ENCODE measurements at regions not wholly inside any gene's neighbourhood (a gene's known extent, or its start where the extent isn't known, plus 50 kb on each side); places are given as distances from the start of the nearest gene placed in this dataset.

DNA sequence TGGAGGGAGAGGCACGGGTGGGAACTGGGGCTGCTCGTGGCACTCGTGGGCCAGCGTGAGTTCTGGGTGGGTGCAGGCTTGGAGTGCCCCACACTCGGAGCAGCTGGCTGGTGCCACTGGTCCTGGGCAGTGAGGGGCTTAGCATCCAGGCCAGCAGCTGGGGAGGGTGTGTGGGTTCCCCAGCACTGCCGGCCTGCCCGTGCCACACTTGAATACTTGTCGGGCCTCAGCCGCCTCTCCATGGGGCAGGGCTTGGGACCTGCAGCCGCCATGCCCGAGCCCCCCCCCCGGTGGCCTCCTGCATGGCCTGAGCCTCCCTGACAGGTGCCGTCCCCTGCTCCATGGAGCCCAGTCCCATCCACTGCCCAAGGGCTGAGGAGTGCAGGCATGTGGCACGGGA, 207.2 kb downstream of the CD109 start:
- no peak for DNase-seq

DNA sequence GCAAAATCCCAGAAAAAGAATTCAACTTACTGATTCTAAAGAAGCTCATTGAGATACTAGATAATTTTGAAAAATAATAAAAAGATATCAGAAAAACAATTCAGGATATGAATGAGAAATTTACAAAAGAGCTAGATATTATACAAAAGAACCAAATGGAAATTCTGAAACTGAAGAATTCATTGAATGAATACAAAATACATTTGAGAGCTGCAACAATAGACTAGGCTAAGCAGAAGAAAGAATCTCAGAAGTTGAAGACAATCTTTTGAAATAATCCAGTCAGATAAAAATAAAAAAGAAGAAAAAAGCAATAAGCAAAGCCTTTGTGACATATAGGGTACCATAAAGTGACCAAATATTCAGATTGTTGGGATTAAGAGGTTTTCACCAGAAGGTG, 206.0 kb downstream of the CD109 start:
- no peak for DNase-seq

DNA sequence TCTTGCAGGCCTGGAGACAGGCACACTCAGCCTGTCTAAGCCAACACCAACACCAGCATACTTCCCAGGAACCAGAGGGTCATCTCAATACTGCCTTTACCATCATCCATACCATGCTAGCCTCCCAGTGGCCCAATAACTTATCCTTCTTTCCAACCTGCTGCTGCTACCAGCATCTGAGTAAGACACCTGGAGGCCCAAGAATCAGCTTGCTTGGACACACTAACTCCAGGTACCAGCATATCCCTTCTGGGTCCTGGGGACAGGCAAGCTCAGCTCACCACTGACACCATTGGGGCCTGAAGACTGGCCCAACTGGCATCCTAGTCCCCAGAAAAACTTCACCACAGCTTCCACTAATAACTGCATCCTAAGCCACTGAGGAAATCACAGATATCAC, 205.3 kb downstream of the CD109 start:
- DNase-seq: no peak

DNA sequence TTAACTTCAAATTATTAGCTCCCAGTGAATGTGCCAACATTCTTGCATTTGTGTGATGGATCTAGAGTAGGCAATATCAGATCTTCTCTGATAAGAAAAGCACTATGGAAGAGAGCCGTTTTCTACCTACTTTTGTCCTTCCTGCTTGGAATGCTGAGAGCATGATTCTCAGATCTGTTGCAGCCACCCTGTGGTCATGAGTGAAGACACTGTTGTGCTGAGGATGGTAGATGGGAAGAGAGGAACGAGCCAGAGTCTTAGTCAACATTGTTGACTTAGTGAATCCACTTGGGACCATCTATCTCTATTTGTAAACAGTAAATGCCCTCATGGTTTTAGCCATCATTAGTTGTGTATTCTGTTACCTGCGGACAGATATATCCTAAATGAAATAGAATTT, 202.6 kb downstream of the CD109 start:
- DNase-seq: no peak

DNA sequence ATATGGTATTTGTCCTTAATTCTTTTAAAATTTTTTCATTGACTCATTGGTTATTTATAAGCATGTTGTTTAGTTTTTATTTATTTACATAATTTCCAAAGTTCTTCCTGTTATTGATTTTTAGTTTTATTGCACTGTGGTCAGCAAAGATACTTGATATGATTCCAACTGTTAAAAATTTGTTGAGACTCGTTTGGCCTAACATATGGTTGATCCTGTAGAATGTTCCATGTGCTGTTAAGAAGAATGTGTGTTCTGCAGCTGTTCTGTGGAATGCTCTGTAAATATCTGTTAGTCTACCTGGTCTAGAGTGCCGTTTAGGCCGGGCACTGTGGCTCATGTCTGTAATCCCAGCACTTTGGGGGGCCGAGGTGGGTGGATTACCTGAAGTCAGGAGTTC, 197.7 kb downstream of the CD109 start:
- no peak for DNase-seq

DNA sequence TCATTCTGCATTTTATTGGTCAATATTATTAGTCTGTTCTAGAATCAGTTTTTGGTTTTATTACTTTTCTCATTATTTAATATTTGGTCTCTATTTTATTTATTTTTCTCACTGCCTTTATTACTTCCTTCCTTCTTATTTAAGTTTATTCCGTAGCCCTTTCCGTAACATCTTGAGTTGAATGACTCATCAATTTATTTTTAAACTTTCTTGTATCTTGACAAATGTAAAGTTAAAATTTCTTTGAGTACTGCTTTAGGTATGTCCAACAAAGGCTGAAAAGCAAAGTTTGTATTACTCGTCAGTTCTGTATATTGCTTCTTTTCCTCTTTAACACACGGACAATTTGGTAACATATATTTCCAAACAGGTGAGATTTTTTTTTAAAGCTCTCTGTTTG, 192.0 kb downstream of the CD109 start:
- DNase-seq: no peak

DNA sequence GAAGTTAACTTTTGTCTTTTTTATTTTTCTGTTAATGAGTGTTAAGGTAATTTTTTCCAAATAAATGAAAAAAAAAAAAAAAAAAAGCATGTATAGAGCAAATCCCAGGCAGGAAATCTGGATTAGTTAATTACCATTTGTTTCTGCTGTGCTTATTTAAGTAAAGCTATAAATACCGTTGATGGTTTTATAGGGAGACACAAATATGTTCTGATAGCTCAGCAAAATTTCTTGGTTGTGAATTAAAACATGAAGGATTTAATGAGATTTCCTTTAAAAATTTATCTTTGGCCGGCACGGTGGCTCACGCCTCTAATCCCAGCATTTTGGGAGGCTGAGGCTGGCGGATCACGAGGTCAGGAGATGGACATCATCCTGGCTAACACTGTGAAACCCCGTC, 189.4 kb downstream of the CD109 start:
- no peak for DNase-seq

DNA sequence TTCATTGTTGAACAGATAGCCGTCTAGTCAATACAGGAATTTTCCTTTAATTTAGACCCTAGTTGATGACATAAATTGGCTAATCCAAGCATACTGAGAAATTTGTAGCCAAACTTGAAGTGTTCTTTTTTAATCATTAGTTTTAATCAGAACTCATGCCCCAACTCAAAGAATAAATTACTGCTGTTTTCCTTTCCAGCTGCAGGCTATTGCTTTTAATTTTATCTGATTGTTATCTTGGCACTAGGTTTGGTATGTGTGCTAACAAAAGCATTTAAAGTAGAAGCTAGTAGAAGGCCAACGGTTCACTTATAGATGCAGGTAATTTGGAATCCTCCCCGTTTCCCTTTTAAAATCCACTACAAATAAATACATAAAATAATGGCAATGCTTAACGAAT, 188.5 kb downstream of the CD109 start:
- DNase-seq: no peak

DNA sequence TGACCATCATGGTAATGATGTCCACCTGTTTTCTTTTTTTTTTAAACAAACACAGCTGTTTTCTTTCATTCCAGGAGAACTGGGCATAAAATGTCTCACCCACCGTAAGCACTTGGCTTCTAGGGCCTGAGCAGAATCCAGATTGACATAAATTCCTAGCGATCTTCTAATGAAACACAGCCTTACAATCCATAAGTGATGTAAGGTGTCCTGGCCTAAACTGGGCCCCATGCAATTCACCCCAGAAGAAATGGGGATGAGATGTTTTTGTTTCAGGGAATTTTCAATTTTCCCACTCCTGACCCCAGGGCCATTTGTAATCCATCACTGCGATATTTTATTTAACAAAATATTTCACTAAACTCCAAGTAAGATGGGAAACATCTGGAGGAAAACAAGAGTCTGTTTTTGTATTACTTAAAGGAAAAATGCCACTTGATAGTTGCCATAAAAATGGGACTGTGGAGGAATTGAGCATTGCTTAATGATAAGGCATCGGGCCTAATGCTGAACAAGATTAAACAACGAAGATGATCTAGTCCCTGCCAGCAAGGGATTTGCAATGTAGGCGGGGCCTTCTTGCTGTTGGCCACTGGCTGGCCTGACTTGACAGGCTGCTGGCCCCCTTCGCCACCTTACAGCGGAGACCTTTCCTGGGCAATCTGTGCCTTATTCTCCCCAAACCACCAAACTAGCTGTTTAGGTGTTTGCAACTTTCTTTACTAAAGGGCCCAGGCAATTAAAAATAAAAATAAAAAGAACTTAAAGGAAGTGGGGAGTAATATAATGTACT, 183.7 kb downstream of the CD109 start:
- no peak for DNase-seq

DNA sequence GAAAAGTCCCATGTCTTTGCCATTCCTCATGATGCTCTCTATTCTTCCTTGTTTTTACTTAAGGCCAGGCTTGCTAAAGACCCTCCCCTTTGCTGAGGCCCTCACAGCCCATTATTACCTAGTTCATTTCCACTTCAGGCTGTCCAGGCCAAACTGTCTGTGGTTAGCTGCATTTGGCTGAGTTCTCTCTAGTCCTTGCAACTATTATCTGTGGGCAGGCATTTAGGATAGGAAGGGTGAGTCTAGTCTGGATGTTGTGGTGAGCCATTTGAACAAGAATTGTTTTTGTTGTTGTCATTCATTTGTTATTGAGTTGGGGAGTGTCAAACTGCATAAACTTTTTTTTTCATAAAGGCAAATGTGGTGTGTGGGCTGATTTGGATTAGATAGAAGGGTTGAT, 182.4 kb downstream of the CD109 start:
- no peak for DNase-seq

Measured in T-helper 1 cell (primary cell).